GM19099 (cell line): ENCODE measurements at regions not wholly inside any gene's neighbourhood (a gene's known extent, or its start where the extent isn't known, plus 50 kb on each side); places are given as distances from the start of the nearest gene placed in this dataset.

Experiments
- POLR2A ChIP-seq: IDR thresholded peaks from 3 replicates; pipeline ENCODE4 v1.6.1; 2011; ENCODE audit warnings: low read depth; ENCODE audit not compliant: insufficient read length; ENCODE audit errors: extremely low read depth

DNA sequence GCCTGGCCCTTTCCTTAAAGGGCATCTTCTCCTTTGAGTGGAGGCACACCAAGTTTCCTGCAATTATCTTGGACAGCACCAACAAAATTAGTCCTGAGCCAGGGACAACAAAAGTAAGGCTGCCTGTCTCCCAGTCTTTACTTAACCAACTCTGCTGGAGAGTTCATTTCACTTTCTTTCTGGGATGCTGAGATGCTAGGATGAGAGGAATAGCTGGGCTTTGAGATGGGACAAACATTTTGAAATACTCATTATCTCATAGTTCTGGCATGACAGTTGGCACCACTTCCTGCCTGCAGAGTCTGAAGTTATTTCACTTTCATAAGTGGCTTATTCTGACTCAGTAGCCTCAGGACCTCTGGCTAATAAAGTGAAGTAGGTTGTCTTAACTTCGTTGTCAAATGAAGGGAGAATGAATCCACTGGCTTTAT, 157.0 kb downstream of the C9orf152 start:
- no peak for TF ChIP-seq POLR2A

DNA sequence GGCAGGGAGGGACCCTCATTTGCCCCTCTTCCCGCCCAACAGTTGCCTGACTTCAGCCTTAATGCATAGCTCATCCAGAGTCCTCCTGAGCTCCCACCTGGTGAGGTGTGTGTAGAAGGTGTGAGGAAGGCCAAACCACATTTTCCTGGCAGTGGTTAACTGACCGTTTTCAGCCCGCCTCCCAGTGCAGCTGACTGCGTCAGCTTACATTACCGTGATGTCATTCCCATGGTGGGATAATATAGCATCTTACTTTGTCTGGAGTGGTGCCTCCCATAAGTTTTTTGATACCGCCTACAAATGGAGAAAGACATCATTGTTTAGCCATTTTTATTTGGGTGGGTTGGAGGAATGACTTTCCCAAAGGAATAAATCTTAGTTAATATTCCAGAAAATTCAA, 151.9 kb downstream of the C9orf152 start:
- TF ChIP-seq POLR2A: no peak

DNA sequence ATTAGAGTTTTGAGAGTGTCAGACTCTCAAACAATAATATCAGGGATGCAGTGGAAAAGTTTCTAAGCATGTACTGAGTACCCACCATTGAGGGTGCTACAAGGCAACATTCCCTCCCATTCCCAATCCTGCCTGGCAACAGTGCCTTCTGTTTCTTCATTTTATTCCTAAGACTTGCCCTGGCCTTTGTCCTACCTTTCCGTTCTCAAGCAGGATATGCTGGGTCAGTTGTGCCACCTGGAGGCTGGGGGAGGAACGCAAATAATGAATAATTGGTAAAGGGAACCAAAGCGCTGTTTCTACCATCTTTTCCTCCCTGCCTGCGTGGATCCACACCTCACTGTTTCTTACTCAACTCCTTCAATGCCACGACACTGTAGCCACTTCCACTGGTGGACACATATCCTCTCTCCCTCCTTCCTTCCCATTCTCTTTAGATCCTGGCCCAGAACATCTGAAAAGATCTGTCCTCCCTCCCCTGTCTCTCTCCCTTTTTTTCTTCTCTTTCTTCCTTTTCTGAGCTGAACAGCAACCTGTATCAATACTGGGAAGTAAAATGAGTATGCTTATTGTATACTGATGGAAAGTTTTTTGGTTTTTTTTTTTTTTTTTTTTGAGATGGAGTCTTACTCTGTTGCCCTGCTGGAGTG, 149.5 kb downstream of the C9orf152 start:
- TF ChIP-seq POLR2A: no peak

DNA sequence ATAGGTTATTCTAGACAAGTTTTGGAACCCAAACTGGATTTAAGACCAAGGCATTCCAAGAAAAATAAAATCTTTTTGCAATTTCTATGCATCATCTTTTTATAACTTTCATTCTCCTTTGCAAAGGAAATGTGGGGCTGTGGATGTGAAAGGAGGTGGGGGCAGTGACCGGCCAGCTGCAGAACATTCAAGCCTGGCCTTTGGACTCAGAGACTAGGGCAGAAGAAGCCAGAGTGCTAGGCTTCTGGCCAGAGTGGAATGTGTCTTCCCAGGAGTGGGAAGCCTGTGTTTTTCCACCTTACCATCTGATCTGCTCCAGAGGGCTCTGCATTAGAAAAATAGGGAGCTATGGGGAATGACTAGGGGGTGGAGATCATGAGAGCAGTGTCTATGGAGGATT, 148.5 kb downstream of the C9orf152 start:
- no peak for TF ChIP-seq POLR2A

DNA sequence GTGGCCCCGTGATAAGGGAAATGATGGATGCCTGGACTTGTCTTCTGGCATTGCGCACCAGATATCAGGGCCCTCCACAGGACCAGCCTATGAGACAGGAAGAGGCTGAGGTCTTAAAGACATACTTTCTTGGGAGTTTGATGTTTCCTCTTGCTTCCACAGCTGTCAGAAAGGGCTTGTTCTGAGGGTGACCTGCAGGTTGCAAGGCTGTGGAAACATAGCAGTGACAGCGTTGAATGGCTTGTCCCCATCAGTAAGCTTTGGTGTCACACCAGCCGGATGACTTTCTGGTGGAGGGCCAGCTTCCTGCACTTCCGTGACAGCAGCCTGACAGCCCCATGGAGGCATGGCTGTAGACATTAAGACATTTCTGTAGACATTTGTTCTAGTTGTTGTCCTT, 143.2 kb downstream of the C9orf152 start:
- TF ChIP-seq POLR2A: no peak

DNA sequence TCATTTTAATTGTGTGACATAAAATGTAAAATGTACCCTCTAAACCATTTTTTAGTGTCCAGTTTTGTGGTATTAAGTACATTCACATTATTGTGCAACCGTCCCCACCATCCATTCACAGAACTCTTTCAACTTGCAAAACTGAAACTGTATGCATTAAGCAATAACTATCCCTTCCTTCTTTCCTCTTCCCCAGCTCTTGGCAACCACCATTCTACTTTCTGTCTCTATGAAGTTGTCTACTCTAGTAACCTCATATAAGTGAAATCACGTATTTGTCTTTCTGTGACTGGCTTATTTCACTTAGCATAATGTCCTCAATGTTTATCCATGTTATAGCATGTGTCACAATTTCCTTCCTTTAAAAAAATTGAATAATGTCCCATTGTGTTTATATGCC, 142.4 kb downstream of the C9orf152 start:
- no peak for TF ChIP-seq POLR2A

DNA sequence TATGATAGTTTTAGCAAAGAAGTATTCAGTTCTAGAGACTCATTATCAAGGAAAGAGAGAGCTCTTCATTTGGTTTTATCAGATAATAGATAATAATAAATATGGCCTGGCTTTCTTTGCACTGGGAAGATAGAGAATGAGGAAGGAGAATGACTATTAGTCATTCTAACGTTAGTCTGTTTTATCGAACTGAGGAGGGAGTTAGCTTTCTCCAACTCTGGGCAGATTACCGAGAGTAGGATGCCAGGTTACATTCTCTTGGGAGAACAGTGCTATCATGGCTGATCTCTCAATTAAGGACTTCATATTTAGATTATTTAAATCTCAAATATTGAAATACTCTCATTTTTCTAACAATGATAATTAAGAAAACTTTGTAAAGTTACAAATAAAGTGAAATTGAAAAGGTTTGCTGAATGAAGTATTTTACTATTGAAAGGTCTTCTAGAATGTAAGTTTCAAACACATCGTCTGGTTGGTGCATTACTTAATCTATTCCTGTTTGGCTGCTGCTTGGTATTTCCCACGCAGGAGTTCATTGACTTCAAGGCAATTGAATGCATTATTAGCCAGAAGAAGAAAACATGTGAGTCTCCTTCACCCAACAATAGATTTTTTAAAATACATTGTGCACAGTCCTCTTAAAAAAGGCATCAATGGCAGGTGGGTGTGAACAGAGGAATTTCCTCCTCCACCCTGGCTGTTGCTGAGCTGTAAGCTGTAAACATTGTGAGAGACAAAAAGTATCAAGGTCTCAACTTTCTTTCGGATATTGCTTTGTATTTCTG, 140.8 kb downstream of the C9orf152 start:
- no peak for TF ChIP-seq POLR2A

DNA sequence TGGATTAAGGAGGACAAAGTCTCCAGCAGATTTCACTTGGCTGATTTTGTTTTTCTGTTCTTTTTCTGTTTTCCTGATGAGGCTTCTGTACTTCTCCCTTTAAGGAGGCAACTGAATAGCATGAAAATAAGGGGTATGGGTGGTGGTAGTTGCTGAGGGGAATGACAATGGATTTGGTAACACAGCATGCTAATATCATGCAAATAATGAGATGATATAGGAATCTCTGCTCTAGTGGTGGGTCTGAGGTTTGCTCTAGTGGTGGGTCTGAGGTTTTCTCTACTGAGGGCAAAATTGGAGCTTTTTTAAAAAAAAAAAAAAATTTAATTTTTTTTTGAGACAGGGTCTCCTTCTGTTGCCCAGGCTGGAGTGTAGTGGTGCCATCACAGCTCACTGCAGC, 139.7 kb downstream of the C9orf152 start:
- no peak for TF ChIP-seq POLR2A

DNA sequence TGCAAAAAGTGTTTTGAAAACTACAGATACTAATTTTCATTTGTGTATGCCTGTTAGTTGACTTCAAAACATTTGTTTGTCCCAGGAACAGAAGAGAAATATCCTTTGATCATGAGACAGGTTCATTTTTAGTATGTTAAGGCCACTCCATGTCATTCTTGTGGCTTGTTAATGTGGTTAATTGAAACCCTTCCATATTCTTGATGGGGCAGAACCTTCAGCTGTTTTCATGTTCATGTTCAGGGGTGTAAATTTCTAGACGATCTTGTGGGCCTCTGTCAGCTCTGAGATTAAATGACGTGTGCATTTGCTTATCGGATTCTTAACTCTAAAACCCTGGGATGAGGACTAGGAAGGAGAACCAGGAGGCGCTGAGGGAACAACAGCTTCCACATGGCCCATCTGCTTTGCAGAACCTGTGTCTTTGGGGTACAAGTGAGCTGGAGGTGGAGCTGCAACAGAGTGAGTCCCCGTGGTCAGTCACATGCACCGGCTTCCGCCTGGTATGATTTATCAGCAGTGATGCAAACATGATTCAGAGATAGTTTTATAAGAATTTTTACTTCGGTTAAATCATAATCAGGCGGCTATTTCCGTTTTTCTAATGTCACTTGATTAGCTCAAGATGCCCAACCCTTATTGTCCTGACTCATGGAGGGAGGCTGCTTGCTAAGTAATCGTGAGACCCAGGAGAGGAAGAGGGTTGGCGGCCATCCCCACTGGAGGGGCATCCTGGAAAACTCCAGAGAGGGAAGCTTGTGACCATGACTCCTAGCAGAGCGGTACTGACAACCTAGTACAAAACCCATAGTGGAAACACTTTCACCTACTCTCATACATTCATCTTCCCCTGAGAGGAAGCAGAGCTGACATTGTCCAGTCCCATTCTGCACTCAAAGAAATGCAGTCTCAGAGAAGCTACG, 138.4 kb downstream of the C9orf152 start:
- TF ChIP-seq POLR2A: no peak

DNA sequence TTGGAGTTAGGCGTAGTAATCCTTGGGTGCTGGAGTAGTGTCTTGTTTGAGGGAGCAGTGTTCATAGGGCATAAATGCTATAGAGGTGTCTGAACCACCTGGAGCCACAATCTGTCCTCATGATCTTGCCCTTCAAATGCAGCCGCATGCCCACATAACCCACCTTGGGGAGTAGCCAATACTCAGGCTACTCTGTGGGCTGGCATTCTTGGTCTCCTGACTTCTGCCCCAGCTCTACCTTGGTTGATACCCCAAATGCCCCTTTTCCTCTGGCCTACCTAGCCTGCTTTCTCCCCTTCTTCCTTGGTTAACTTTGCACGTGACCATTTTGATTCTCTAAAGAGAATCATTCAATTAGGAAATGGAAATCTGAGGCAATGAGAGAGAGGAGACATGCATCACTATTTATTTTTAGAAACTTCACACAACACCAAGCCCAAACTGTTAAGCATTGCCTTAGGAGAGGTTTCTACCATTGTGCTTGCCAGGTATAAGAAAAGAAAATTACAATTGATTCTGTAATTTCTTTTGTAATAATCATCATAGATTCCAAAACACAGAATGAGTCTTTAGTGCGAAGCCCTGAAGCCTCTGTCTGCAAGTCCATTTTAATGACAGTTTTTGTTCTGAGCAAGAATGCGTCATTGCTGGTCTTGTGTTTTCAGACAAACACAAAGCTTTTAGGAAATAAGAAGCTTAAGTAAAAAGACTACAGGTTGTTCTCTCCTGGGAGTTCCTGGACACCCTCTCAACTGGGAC, 135.2 kb downstream of the C9orf152 start:
- TF ChIP-seq POLR2A: no peak

DNA sequence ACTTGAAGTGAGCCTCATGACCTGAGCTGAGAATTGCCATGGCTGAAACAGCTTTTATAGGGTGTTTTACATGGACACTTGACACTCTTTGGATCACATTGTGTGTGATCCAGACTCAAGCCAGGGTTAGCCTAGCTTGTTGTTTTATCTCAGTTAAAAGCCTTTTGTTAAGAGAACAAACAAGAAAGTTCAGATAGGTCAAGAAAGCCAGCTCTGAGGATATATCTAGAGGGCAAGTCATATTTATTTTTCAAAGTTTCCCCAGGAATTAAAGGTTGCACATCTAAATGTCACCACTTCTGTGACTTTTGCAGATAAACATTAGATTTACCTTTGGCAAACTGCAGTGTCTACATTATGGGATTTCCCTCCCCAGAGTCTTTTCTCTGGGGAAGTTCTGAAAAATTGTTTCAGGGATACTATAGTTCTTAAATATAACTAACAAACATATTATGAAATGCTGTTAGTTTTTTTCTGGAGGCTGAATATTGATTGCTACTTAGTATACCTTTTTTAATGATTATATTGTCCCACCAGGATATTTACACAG, 134.5 kb downstream of the C9orf152 start:
- no peak for TF ChIP-seq POLR2A

DNA sequence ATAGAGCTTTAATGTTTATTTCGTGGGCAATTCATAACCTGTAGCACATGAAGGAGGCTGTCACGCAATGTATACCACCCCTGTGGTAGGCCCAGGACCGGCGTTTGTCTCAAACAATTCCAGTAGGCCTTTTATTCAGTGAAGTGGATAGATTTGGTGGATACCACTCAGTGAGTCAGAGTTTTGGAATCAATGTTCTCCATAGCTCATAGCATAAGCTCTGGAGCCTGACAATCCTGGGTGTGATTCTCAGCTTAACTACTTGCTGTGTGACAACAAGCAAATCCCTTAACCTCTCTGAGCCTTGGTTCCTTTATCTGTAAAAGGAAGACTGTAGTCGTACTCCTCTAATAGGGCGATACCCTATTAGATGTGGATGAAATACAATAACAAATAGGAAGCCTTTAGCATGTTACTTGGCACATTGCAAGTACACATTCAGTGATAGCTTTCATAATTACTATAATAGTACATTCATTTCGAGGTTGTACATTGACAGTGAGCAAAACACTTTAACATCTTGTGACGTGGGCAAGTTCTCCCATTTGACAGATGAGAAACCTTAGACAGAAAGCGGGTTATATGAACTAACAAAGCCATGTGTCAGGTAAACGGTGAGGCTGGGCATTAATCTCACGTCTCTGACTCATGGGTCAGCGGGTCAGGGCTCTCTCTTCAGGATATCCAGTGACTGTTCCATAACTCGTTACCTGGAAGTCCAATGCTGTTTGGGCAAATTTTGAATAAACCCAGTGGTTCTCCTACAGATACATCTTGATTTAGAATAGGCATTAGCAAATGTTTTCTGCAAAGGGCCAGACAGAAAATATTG, 130.8 kb downstream of the C9orf152 start:
- no peak for TF ChIP-seq POLR2A

DNA sequence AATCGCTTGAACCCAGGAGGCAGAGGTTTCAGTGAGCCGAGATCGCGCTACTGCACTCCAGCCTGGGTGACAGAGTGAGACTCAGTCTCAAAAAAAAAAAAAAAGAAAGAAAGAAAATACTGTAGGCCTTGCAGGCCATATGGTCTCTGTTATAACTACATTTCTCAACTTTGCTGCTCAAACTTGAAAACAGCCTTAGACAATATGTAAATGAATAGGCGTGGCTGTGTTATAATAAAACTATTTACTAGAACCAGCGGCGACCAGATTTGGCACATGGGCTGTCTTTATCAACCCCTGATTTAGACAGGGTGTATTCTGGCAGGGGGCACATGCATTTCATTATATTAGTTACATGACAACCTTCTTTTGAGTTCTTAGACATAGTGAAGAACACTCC, 130.0 kb downstream of the C9orf152 start:
- TF ChIP-seq POLR2A: no peak

DNA sequence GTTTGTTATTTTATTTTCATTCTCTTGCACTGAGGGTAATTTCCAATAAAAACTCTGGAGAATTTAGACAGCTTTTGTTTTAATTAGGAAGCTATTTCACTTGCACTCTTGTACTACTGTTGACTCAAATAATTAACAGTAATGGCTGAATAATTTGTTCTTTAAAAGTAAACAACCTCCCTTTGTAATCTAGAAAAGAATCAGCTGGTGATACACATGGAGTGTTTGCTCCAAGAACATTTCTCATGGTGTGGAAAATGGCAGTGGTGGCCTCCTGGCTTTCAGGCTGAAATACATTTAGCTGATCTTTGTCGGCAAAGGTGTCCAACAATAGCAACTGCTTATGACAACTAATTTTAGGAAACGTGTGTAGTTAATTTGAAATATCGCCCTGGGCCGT, 129.4 kb downstream of the C9orf152 start:
- no peak for TF ChIP-seq POLR2A
